KMS-11 (cell line): ENCODE measurements at regions not wholly inside any gene's neighbourhood (a gene's known extent, or its start where the extent isn't known, plus 50 kb on each side); places are given as distances from the start of the nearest gene placed in this dataset.

Source experiments
- H2AFZ ChIP-seq: fragments of 200-600 bp; sonication (generic); 2 replicates; pipeline ENCODE4 v1.6.1; 2016; ENCODE audit warnings: antibody characterized with exemption, mixed run types, low read depth
- H3K27ac ChIP-seq: fragments of 200-600 bp; sonication (generic); 2 replicates; pipeline ENCODE4 v1.6.1; 2016; ENCODE audit warnings: mild to moderate bottlenecking, mixed run types
- H3K27me3 ChIP-seq: fragments of 200-600 bp; sonication (generic); 2 replicates; pipeline ENCODE4 v1.6.1; 2017; ENCODE audit warnings: mild to moderate bottlenecking, low read depth, mixed run types, moderate library complexity; ENCODE audit not compliant: insufficient read depth
- H3K36me3 ChIP-seq: fragments of 200-600 bp; sonication (generic); 2 replicates; pipeline ENCODE4 v1.6.1; 2017; ENCODE audit warnings: mild to moderate bottlenecking, mixed run types; ENCODE audit not compliant: insufficient read depth
- H3K4me1 ChIP-seq: fragments of 200-600 bp; sonication (generic); 2 replicates; pipeline ENCODE4 v1.6.1; 2016; ENCODE audit warnings: mild to moderate bottlenecking, low read depth, mixed run types; ENCODE audit not compliant: poor library complexity, severe bottlenecking
- H3K4me2 ChIP-seq: fragments of 200-600 bp; sonication (generic); 2 replicates; pipeline ENCODE4 v1.7.0; 2016; ENCODE audit warnings: mild to moderate bottlenecking, mixed run types
- H3K4me3 ChIP-seq: fragments of 200-600 bp; sonication (generic); IDR thresholded peaks from 2 replicates; pipeline ENCODE4 v1.6.1; 2017; ENCODE audit warnings: low read depth, low read length, mixed read lengths; ENCODE audit not compliant: insufficient read depth
- H3K79me2 ChIP-seq: fragments of 200-600 bp; sonication (generic); 2 replicates; pipeline ENCODE4 v1.6.1; 2016; ENCODE audit warnings: low read depth, mixed run types; ENCODE audit not compliant: insufficient read depth
- H3K9ac ChIP-seq: fragments of 200-600 bp; sonication (generic); 2 replicates; pipeline ENCODE4 v1.6.1; 2016; ENCODE audit warnings: mild to moderate bottlenecking, mixed run types
- H4K20me1 ChIP-seq: fragments of 200-600 bp; sonication (generic); 2 replicates; pipeline ENCODE4 v1.6.1; 2016; ENCODE audit warnings: mild to moderate bottlenecking, mixed run types; ENCODE audit not compliant: insufficient read depth
- CTCF ChIP-seq: fragments of 200-600 bp; sonication (generic); conservative IDR thresholded peaks from 2 replicates; pipeline ENCODE4 v1.6.1; 2017; ENCODE audit warnings: low read depth, mild to moderate bottlenecking, antibody characterized with exemption, low read length, moderate library complexity, mixed read lengths

- Histone ChIP-seq H3K79me2 (no peaks in the 10 kb centered on the region), H3K4me2 (no peak overlapping the region), H3K4me3 (no peak overlapping the region), H3K27me3 (no peaks in the 10 kb centered on the region), H3K9ac (no peak overlapping the region), H2AFZ (no peak overlapping the region), H4K20me1 (no peaks in the 10 kb centered on the region), H3K27ac (no peak overlapping the region), H3K4me1 (no peaks in the 10 kb centered on the region), H3K36me3 (no peaks in the 10 kb centered on the region)
- TF ChIP-seq CTCF: no peak
Measured at GRCh38 chr13:56283262-56283828, 857.4 kb upstream of the PRR20A start.

- no peak overlapping the region for H3K4me2 ChIP-seq
- H3K79me2 ChIP-seq: no peaks in the 10 kb centered on the region
- no peak overlapping the region for H3K4me3 ChIP-seq
- no peaks in the 10 kb centered on the region for H4K20me1 ChIP-seq
- no peaks in the 10 kb centered on the region for H3K27me3 ChIP-seq
- no peaks in the 10 kb centered on the region for H3K4me1 ChIP-seq
- no peak overlapping the region for H2AFZ ChIP-seq
- TF ChIP-seq CTCF: no peak
- no peaks in the 10 kb centered on the region for H3K36me3 ChIP-seq
- H3K9ac ChIP-seq: no peak overlapping the region
- H3K27ac ChIP-seq: no peak overlapping the region
Measured at GRCh38 chr13:56299650-56300049, 841.1 kb upstream of the PRR20A start.

GRCh38 chr13:56314765-56315164 is 826.0 kb upstream of the PRR20A start:
- H3K4me1 ChIP-seq: no peaks in the 10 kb centered on the region
- H3K27me3 ChIP-seq: no peaks in the 10 kb centered on the region
- H3K36me3 ChIP-seq: no peaks in the 10 kb centered on the region
- H3K4me3 ChIP-seq: no peak overlapping the region
- H3K4me2 ChIP-seq: no peak overlapping the region
- no peak for TF ChIP-seq CTCF
- no peak overlapping the region for H3K27ac ChIP-seq
- no peaks in the 10 kb centered on the region for H3K79me2 ChIP-seq
- no peak overlapping the region for H3K9ac ChIP-seq
- no peaks in the 10 kb centered on the region for H4K20me1 ChIP-seq
- H2AFZ ChIP-seq: no peak overlapping the region

GRCh38 chr13:56317841-56318240 is 822.9 kb upstream of the PRR20A start:
- no peaks in the 10 kb centered on the region for H4K20me1 ChIP-seq
- H3K27ac ChIP-seq: no peak overlapping the region
- no peaks in the 10 kb centered on the region for H3K79me2 ChIP-seq
- H3K36me3 ChIP-seq: no peaks in the 10 kb centered on the region
- no peaks in the 10 kb centered on the region for H3K4me1 ChIP-seq
- no peak for TF ChIP-seq CTCF
- H3K9ac ChIP-seq: no peak overlapping the region
- no peak overlapping the region for H2AFZ ChIP-seq
- H3K27me3 ChIP-seq: no peaks in the 10 kb centered on the region
- H3K4me3 ChIP-seq: no peak overlapping the region
- no peak overlapping the region for H3K4me2 ChIP-seq
